HG03565 (cell line): ENCODE measurements at regions not wholly inside any gene's neighbourhood (a gene's known extent, or its start where the extent isn't known, plus 50 kb on each side); places are given as distances from the start of the nearest gene placed in this dataset.

Source experiments
- ATAC-seq: cut with Tn5 transposase; IDR thresholded peaks from one replicate; pipeline ENCODE4 v1.9.1; 2021; ENCODE audit warnings: mild to moderate bottlenecking, moderate library complexity; ENCODE audit not compliant: unreplicated experiment

- no peak for ATAC-seq
Observed at GRCh38 chr10:129151281-129151680, 315.8 kb upstream of the MGMT start.

GRCh38 chr10:129156406-129156805 lies 310.6 kb upstream of the MGMT start:
- ATAC-seq, result no peak

GRCh38 chr10:129157185-129157584 lies 309.9 kb upstream of the MGMT start:
- ATAC-seq, result no peak

GRCh38 chr10:129161150-129161549 lies 305.9 kb upstream of the MGMT start:
- ATAC-seq, result no peak

- ATAC-seq, result no peak
Observed at GRCh38 chr10:129163531-129163930, 303.5 kb upstream of the MGMT start.

- no peak for ATAC-seq
Observed at GRCh38 chr10:129165076-129165720, 301.8 kb upstream of the MGMT start.

- no peak for ATAC-seq
Observed at GRCh38 chr10:129165770-129166169, 301.3 kb upstream of the MGMT start.

- ATAC-seq, result no peak
Observed at GRCh38 chr10:129168660-129169059, 298.4 kb upstream of the MGMT start.

GRCh38 chr10:129169115-129169514 lies 297.9 kb upstream of the MGMT start:
- ATAC-seq, result no peak

- ATAC-seq, result no peak
Observed at GRCh38 chr10:129170812-129171211, 296.2 kb upstream of the MGMT start.

- ATAC-seq, result no peak
Observed at GRCh38 chr10:129171812-129172211, 295.2 kb upstream of the MGMT start.

- ATAC-seq, result no peak
Observed at GRCh38 chr10:129174232-129175014, 292.6 kb upstream of the MGMT start.

GRCh38 chr10:129179245-129179971 lies 287.6 kb upstream of the MGMT start:
- no peak for ATAC-seq

GRCh38 chr10:129179972-129180678 lies 286.9 kb upstream of the MGMT start:
- no peak for ATAC-seq

GRCh38 chr10:129184196-129184595 lies 282.8 kb upstream of the MGMT start:
- ATAC-seq, result no peak

- no peak for ATAC-seq
Observed at GRCh38 chr10:129187331-129187730, 279.7 kb upstream of the MGMT start.

- no peak for ATAC-seq
Observed at GRCh38 chr10:129191797-129192196, 275.2 kb upstream of the MGMT start.

- ATAC-seq, result no peak
Observed at GRCh38 chr10:129192344-129193128, 274.5 kb upstream of the MGMT start.

- ATAC-seq, result no peak
Observed at GRCh38 chr10:129193148-129193547, 273.9 kb upstream of the MGMT start.

GRCh38 chr10:129194181-129194870 lies 272.7 kb upstream of the MGMT start:
- no peak for ATAC-seq
